ENCODE measurements at regions not wholly inside any gene's neighbourhood (a gene's known extent, or its start where the extent isn't known, plus 50 kb on each side); places are given as distances from the start of the nearest gene placed in this dataset.

DNA sequence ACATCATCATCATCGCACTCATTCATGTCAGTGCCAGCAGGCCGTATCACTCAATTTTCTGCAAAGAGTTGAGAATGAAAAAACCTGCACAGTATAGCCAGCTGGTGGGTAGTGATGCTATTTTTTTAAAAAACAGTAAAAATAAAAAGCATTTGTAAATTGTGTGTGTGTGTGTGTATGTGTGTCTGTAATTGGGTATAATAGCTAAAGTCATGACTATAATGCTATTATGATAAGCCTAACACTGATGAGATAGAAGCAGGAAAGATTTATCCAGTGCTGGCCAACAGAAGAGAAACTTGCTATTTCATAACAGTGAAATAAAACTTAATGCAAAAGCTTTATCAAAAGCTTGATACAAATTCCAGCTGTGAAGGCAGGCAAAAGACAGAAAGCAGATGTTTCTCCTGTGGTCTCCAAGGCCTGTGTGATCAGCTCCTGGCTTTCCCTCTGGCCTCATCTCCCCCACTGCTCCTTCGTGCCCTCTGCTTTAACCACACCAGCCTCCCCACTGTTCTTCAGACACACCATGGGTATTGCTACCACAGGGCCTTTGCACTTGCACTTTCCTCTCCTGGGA is 206.2 kb upstream of the IRX5 start:
- DNase-seq (ENCODE audit: low spot score), result no peak

GRCh38 chr16:54722210-54722676 is 208.4 kb upstream of the IRX5 start:
- no peak for DNase-seq (ENCODE audit: low spot score)

DNA sequence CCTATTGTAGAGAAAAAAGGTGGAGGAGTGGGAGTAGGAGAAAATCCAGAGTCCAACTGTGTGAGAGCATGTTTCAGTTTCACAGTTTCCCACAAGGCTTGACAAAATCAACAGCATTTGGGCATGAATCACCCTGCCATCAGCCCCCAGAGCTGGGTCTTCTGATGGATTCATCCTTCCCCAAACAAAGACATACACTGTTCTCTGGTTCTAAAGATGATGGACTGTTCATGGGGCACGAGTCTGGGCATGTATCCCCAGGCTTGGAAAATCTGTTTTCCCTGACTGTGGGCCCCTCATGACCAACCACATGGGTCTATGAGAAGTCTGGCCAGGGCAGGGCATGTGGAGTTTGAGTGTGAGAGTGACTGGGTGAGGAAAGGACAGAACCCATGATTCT is 210.4 kb upstream of the IRX5 start:
- DNase-seq (ENCODE audit: low spot score), result no peak

DNA sequence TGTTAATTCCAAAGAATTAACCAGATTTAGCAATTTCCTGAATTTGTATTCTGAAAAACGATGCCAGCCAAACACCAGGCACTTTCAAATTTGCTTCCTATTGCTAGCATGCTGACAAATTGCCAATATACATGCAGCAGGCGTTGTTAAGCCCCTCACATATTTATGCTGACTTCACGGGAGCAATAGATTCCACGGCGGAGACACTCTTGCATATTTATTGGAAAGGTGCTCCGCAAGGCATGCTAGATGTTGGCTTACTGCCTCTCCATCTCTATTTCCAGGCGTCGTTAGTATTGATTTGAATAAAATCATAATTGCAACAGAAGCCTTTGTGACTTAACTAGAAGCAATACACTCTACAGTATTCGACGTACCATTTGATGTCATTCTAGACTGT is 211.0 kb upstream of the IRX5 start:
- no peak for DNase-seq (ENCODE audit: low spot score)

- no peak for DNase-seq (ENCODE audit: low spot score)
Measured at GRCh38 chr16:54718376-54718775, 212.3 kb upstream of the IRX5 start.

GRCh38 chr16:54715011-54715410 is 215.7 kb upstream of the IRX5 start:
- no peak for DNase-seq (ENCODE audit: low spot score)

GRCh38 chr16:54712866-54713265 is 217.8 kb upstream of the IRX5 start:
- DNase-seq (ENCODE audit: low spot score), result no peak

- no peak for DNase-seq (ENCODE audit: low spot score)
Measured at GRCh38 chr16:54707813-54708212, 222.9 kb upstream of the IRX5 start.

- DNase-seq (ENCODE audit: low spot score), result no peak
Measured at GRCh38 chr16:54706406-54706805, 224.3 kb upstream of the IRX5 start.

GRCh38 chr16:54703339-54703738 is 227.3 kb upstream of the IRX5 start:
- DNase-seq (ENCODE audit: low spot score), result no peak

GRCh38 chr16:54699656-54700055 is 231.0 kb upstream of the IRX5 start:
- no peak for DNase-seq (ENCODE audit: low spot score)

- no peak for DNase-seq (ENCODE audit: low spot score)
Measured at GRCh38 chr16:54697677-54698076, 233.0 kb upstream of the IRX5 start.

GRCh38 chr16:54696970-54697369 is 233.7 kb upstream of the IRX5 start:
- no peak for DNase-seq (ENCODE audit: low spot score)

GRCh38 chr16:54696522-54696921 is 234.1 kb upstream of the IRX5 start:
- no peak for DNase-seq (ENCODE audit: low spot score)

DNA sequence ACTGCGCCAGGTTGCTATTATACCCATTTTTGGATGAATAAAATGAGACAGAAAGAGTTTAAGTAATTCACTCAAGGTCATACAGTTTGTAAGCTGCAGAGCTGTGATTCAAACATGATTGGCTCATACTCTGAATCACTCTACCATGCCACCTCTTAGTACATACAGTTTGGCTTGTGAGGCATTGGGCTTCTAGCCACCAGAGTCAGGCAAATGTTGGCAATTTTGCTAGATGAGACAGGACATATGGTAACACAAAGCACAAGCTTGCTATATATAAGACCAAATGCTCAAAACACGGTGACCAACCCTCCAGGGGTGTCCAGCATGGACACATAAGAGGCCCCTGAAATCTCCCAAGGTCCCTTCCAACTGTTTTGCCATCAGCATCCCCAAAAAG is 236.0 kb upstream of the IRX5 start:
- no peak for DNase-seq (ENCODE audit: low spot score)

- no peak for DNase-seq (ENCODE audit: low spot score)
Measured at GRCh38 chr16:54693864-54694263, 236.8 kb upstream of the IRX5 start.

- DNase-seq (ENCODE audit: low spot score), result no peak
Measured at GRCh38 chr16:54690710-54691109, 240.0 kb upstream of the IRX5 start.

DNA sequence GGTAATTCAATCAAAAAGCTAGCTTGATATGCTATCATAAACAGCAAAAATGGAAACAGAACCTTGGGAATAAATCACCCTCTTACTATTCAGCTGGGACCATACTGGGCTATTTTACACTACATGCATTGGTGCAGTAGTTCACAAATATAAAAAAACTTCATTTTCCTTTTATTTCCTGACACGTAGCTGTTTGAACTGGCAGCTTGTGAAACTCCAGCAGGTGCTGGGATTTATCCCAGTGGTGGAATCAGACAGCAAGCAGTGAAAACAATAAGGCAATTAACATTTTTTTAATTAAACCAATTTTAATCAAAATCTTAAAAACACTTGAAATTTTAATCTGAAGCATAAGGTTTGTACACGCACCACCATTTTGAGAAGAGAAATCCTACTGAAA is 240.4 kb upstream of the IRX5 start:
- no peak for DNase-seq (ENCODE audit: low spot score)

DNA sequence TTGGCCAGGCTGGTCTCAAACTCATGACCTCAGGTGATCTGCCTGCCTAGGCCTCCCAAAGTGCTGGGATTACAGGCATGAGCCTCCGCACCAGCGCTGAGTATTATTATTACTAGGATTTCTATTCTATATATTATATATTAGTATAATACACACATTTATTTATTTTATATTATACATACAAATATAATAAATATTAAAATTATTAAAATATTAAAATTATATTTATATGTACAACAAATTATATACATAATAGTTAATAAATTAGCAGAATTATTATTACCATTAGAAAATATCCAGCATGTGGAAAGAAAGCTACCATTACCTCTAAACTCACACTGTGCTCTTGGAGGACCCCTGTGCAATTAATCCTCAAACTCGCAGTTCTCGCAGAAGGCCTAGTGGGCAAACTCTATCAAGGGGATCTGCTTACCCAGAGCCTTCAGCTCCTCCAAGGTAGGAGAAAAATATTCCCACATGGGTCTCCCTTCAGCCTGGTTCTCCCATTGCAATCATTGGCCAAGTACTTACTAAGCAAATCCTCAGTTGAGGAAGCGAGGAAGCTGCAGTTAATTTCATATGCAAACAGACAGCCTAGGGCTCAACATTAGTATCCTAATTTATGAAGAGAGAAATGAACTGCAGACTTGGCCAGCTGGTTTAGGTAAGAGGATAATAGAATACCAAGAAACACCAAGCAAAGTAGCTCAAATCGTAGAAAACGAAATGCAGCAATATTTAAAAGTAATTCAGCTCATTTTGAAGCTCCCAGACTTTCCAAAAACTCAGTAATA is 241.4 kb upstream of the IRX5 start:
- no peak for DNase-seq (ENCODE audit: low spot score)

GRCh38 chr16:54688339-54688738 is 242.3 kb upstream of the IRX5 start:
- no peak for DNase-seq (ENCODE audit: low spot score)

GRCh38 chr16:54687043-54687899 is 243.4 kb upstream of the IRX5 start:
- DNase-seq (ENCODE audit: low spot score), result no peak

DNA sequence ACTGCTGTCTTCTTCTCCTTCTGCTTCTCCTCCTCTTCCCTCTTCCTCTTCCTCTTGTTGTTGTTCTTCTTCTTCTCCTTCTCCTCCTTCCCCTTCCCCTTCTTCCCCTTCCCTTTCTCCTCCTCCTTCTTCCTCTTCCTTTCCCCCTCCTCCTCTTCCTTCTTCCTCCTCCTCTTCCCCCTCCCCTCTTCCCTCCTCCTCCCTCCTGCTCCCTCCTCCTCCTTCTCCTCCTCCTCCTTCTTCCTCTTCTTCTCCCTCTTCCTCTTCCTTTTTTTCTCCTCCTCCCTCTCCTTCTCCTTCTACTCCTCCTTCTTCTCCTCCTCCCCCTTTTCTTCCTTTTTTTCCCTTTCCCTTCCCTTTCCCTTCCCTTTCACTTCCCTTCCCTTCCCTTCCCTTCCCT is 245.0 kb upstream of the IRX5 start:
- no peak for DNase-seq (ENCODE audit: low spot score)

- DNase-seq (ENCODE audit: low spot score), result no peak
Measured at GRCh38 chr16:54679531-54679930, 251.1 kb upstream of the IRX5 start.

Measured in AG20443 (cell line).